ENCODE measurements at regions not wholly inside any gene's neighbourhood (a gene's known extent, or its start where the extent isn't known, plus 50 kb on each side); places are given as distances from the start of the nearest gene placed in this dataset.

DNA sequence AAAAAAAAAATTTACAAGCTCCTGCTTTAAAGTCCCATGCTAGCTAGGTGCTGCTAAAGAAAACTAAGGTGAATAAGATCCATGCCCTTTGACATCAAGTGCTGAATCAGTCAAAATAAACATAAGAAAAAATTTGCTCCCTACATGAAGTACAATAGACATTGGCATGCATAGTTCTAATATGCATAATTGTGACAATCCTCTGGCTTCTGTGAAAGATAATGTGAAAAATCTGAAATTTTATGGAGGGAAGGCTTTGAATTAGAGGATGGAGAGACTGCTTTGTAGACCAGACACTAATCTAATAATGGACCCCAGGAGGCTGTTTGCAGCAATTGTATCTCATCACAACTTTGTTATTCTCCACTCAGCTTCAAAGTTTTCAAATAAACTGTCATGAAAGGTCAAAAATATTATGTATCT, 127.9 kb upstream of the CDK1 start:
- no peak for TF ChIP-seq POLR2A (IDR thresholded peaks at IDR 0.05)
- TF ChIP-seq, protein P1, sequence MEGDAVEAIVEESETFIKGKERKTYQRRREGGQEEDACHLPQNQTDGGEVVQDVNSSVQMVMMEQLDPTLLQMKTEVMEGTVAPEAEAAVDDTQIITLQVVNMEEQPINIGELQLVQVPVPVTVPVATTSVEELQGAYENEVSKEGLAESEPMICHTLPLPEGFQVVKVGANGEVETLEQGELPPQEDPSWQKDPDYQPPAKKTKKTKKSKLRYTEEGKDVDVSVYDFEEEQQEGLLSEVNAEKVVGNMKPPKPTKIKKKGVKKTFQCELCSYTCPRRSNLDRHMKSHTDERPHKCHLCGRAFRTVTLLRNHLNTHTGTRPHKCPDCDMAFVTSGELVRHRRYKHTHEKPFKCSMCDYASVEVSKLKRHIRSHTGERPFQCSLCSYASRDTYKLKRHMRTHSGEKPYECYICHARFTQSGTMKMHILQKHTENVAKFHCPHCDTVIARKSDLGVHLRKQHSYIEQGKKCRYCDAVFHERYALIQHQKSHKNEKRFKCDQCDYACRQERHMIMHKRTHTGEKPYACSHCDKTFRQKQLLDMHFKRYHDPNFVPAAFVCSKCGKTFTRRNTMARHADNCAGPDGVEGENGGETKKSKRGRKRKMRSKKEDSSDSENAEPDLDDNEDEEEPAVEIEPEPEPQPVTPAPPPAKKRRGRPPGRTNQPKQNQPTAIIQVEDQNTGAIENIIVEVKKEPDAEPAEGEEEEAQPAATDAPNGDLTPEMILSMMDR (IDR thresholded peaks at IDR 0.05), result no peak

Data from heart left ventricle (tissue), 13 donors.